ENCODE measurements at regions not wholly inside any gene's neighbourhood (a gene's known extent, or its start where the extent isn't known, plus 50 kb on each side); places are given as distances from the start of the nearest gene placed in this dataset.
"Not testable (repeated sequence)": the region's sequence is repeated elsewhere in the genome, so short reads cannot be mapped to it uniquely, and the experiment has no call there.

DNA sequence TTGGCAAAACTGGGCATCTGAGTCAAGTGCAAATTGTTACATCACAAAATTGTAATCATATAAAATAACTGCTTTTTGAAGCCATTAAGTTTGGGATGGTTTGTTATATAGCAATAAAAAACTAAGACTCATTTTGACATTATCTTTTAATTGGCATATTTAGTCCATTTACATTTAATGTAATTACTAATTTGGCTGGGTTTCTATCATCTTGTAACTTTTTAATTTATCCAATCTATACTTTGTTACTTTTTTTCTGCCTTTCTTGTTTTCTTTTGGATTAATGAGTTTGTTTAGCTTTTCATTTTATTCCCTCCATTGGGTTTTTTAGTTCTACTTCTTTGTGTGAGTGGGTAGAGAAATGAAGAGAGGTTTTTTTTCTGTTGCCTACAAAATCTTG is 76.3 kb downstream of the DRAM2 start:
- DNase-seq: no peak

DNA sequence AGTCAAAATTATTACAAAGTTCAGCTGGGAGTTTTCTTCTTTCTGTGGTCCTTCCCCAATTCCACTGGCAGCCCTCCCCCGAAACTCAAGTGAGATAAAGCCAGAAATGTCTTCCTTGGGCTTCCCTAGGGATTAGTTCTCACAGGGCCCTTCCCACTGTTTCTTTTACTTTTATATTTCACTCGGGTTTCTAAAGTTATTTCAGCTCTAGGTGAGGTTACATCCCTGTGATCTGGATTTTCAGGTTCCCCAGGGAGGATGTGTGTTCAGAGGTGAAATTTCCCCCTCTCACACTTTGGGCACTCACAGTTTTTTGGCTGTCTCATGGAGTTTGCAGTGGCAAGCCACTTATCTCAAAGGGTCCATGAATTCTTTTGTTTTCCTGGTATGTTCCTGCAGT is 77.3 kb downstream of the DRAM2 start:
- DNase-seq: no peak

GRCh38 chr1:111062081-111062480 is 77.8 kb downstream of the DRAM2 start:
- DNase-seq: no peak

DNA sequence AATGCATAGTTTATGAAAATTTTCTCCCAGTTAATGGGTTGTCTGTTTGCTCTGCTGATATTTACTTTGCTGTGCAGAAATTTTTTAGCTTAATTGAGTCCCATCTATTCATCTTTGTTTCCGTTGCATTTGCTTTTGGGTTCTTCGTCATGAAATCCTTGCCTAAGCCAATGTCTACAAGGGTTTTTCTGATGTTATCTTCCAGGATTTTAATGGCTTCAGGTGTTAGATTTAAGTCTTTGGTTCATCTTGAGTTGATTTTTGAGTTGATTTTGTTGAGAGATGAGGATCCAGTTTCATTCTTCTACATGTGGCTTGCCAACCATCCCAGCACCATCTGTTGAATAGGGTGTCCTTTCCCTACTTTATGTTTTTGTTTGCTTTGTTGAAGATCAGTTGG is 85.2 kb downstream of the DRAM2 start:
- DNase-seq: no peak

DNA sequence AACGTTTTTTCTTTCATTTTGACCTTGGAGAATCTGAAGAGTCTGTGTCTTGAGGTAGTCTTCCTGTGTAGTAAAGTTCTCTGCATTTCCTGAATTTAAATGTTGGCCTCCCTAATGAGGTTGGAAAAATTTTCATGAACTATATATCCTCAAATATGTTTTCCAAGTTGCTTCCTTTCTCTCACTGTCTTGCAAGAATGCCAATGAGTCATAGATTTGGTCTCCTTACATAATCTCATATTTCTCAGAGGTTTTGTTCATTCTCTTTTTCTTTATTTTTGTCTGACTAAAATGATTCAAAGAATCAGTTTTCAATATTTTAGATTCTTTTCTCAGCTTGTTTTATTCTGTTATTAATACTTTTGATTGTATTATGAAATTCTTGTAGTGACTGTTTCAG is 87.6 kb downstream of the DRAM2 start:
- no peak for DNase-seq

DNA sequence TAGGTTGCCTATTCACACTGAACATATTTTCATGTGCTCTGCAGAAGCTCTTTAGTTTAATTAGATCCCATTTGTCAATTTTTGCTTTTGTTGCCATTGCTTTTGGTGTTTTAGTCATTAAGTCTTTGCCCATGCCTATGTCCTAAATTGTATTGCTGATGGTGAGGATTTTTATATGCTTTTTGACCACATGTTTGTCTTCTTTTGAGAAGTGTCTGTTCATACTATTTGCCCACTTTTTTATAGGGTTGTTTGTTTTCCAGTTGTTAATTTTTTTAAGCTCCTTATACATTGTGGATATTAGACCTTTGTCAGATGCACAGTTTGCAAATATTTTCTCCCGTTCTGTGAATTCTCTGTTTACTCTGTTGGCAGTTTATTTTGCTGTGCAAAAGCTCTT is 84.5 kb upstream of the LRIF1 start:
- not testable (repeated sequence) for DNase-seq

DNA sequence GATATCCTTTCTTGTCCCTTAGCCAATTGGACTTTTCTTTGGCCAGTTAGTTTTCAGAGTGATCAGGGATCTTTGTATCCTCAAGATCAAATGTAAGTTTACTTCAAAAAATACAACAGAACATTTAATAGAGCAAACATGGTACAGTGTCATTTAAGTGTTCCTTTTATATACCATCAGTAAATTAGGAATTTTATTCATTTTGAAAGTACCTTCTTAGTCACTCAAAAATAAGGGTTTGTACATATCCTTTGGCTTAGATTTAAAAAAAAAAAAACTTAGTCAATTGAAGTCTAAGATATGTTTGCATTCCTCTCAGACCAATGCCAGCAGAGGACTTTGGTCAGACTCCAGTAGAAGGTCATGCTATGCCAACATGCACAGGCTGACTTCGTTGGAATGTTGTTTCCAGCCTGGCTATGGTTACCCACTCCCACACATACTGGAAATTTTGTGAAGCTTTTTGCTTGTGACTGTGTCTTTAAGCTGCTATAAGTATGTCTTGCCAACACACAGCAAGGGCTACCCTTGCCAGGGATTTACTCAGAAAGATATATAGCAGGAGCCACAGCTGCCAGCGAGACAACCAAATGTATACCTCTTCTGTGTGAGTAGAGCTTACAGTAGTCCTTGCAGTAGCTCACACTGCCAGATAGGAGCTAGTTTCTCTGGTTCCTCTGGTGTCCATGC is 81.5 kb upstream of the LRIF1 start:
- DNase-seq: no peak

- peak; percentile 0 for DNase-seq
Observed at GRCh38 chr1:111032295-111032897, 68.7 kb upstream of the LRIF1 start.

DNA sequence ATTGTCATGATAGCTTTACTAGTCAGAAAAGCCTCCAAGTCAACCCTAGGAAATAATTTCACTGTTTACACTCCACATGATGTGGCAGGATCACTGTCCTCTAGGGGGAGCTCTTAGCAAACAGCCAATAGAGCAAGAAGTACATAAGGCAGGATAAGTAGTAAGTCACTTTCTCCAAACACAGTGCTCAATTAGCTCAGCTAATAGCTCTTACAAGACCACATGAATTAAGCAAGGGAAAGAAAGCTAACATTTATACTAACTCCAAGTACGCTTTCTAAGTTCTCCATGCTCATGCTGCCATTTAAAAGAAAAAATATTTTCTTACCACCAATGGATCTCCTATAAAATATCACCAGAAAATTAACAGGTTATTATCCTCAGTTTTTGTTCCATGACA is 66.9 kb upstream of the LRIF1 start:
- DNase-seq: peak; percentile 35

DNA sequence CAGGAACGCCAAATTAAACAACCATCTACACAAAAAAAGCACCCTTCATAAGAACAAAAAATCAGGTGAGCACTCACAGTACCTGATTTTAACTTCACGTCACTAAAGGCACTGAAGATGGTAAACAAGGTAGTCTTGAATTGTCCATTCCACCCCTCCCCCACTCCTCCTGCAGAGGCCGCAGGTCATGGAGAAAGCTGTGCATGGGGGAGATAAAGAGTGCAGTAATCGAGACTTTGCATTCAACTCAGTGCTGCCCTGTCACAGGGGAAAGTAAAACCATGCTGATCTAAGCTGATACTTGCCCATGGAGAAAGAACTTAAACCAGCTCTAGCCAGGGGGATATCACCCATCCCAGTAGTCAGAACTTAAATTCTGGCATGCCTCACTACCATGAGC is 61.4 kb upstream of the LRIF1 start:
- DNase-seq: no peak

DNA sequence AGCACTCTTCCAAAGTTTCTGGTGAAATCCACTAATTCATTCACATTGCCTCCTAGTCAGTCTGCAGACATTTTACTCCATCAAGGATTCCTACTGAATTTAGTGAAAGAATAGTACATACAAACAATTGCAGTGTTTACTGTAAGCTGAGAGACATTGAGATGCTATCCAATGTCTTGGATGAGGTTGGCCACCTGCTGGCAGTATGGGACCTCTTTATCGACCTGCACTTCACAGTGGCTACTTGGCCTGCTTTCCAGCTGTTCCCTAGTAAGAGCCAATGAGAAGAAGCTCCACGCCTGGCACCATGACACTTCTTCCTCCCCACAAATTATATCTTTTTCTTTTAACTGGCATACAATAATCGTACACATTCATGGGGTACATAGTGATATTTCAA is 51.5 kb upstream of the LRIF1 start:
- no peak for DNase-seq
